ENCODE measurements at regions not wholly inside any gene's neighbourhood (a gene's known extent, or its start where the extent isn't known, plus 50 kb on each side); places are given as distances from the start of the nearest gene placed in this dataset.

GRCh38 chr9:29230931-29231330 lies 1657.7 kb upstream of the C9orf72 start:
- H3K4me2 ChIP-seq (ENCODE audit: low read depth, low read length): no peak overlapping the region
- H3K79me2 ChIP-seq (ENCODE audit: insufficient read depth, low read length): no peaks in the 10 kb centered on the region
- H3K4me3 ChIP-seq (replicated peaks in 1 of 3; ENCODE audit: insufficient read depth in 1 of 3, low read depth in 2 of 3, low read length in 3 of 3): no peak overlapping the region
- ChIA-PET POLR2A (no interaction called here), CTCF (ENCODE audit: low intra/inter-chr PET ratio, low total read pairs) (no interaction called here)
- H3K27ac ChIP-seq (ENCODE audit: extremely low read length, insufficient read depth, low read length): no peak overlapping the region
- BruUV-seq (replicated peaks): no TSS peak
- H3K4me1 ChIP-seq (ENCODE audit: insufficient read depth, low read length): no peaks in the 10 kb centered on the region
- WGBS (ENCODE audit: low lambda C conversion rate): 16% methylated on average over 2 of the region's 2 CpGs
- no peak overlapping the region for H3K9ac ChIP-seq (ENCODE audit: insufficient read depth, low read depth, low read length)
- ATAC-seq (no peak), FAIRE-seq (no peak), DNase-seq (ENCODE audit: low spot score) (no peak)
- intact Hi-C loops (cut with micrococcal nuclease; ENCODE audit: unreplicated experiment): no loop called here
- no peak overlapping the region for H2AFZ ChIP-seq (ENCODE audit: low read length)
- no peaks in the 10 kb centered on the region for H3K9me3 ChIP-seq (ENCODE audit: low read length)
- TF ChIP-seq RFX1 (IDR thresholded peaks at IDR 0.05): no peak
- TF ChIP-seq CBFB (CRISPR knock-in tag; IDR thresholded peaks at IDR 0.05): no peak
- TF ChIP-seq GTF2F1 (IDR thresholded peaks at IDR 0.05; ENCODE audit: low read length): no peak
- no peak for TF ChIP-seq NFE2 (CRISPR knock-in tag; IDR thresholded peaks at IDR 0.05)
- TF ChIP-seq ZBTB43 (CRISPR knock-in tag; conservative IDR thresholded peaks at IDR 0.05): no peak
- TF ChIP-seq NFRKB (IDR thresholded peaks at IDR 0.05): no peak
- TF ChIP-seq KDM1A (CRISPR knock-in tag; IDR thresholded peaks at IDR 0.05): no peak
- no peak for TF ChIP-seq ZNF234 (CRISPR knock-in tag; conservative IDR thresholded peaks at IDR 0.05)
- TF ChIP-seq ZNF205 (CRISPR knock-in tag; IDR thresholded peaks at IDR 0.05): no peak
- TF ChIP-seq SKIL (CRISPR knock-in tag; IDR thresholded peaks at IDR 0.05; ENCODE audit: borderline replicate concordance): no peak
- no peaks in the 10 kb centered on the region for H4K20me1 ChIP-seq (ENCODE audit: insufficient read depth, low read length)
- in situ Hi-C loops (cut with HindIII; ENCODE audit: extremely low pct_ligation_motif_present, low pct_unique_long_range_greater_than_20kb): no loop called here
- H3K27me3 ChIP-seq (ENCODE audit: control insufficient read depth in 1 of 2, insufficient read depth in 2 of 2, low read length in 2 of 2): no peaks in the 10 kb centered on the region
- H3K36me3 ChIP-seq (replicated peaks in 1 of 2; ENCODE audit: control insufficient read depth in 1 of 2, insufficient read depth in 2 of 2, low read length in 2 of 2): no peaks in the 10 kb centered on the region
